Lung (tissue), 11 donors: ENCODE measurements at regions not wholly inside any gene's neighbourhood (a gene's known extent, or its start where the extent isn't known, plus 50 kb on each side); places are given as distances from the start of the nearest gene placed in this dataset.

ENCODE experiments used
- ATAC-seq: fragments of 200-7000 bp; cut with Tn5 transposase; one replicate; pipeline ENCODE4 v1.9.1; 2020; ENCODE audit warnings: moderate number of reproducible peaks; ENCODE audit not compliant: insufficient read depth, low FRiP score
- DNase-seq, 3 donors: peaks; one replicate each; pipeline ENCODE4 v3.0.0-alpha.2; 2013 to 2017
- H3K27ac ChIP-seq, 2 donors: one replicate each; pipeline ENCODE4 v1.5.1; 2013; ENCODE audit warnings: mild to moderate bottlenecking in 2 of 2, moderate library complexity in 2 of 2, control low read depth in 1 of 2, inconsistent platforms in 1 of 2, low read depth in 1 of 2, low read length in 1 of 2
- H3K27me3 ChIP-seq, 3 donors: one replicate each; pipeline ENCODE4 v1.5.1; 2013; ENCODE audit warnings: low read length in 2 of 3; ENCODE audit not compliant: control insufficient read depth in 3 of 3, insufficient read depth in 3 of 3
- H3K36me3 ChIP-seq, 4 donors: one replicate each; pipeline ENCODE4 v1.5.1; 2013; ENCODE audit warnings: low read length in 4 of 4, mild to moderate bottlenecking in 1 of 4, moderate library complexity in 1 of 4; ENCODE audit not compliant: control insufficient read depth in 4 of 4, insufficient read depth in 4 of 4
- H3K4me1 ChIP-seq, 5 donors: one replicate each; pipeline ENCODE4 v1.5.1; 2013; ENCODE audit warnings: low read length in 5 of 5, mild to moderate bottlenecking in 2 of 5, moderate library complexity in 1 of 5; ENCODE audit not compliant: control insufficient read depth in 5 of 5, insufficient read depth in 5 of 5
- H3K4me3 ChIP-seq: one replicate; pipeline ENCODE4 v1.5.1; 2013; ENCODE audit warnings: mild to moderate bottlenecking, control low read depth, moderate library complexity
- H3K9ac ChIP-seq, 2 donors: one replicate each; pipeline ENCODE4 v1.5.1; 2013; ENCODE audit warnings: low read length in 2 of 2, control low read depth in 1 of 2; ENCODE audit not compliant: insufficient read depth in 1 of 2
- H3K9me3 ChIP-seq, 4 donors: one replicate each; pipeline ENCODE4 v1.5.1; 2013; ENCODE audit warnings: low read length in 3 of 4, mild to moderate bottlenecking in 1 of 4, moderate library complexity in 1 of 4; ENCODE audit not compliant: control insufficient read depth in 4 of 4, insufficient read depth in 3 of 4
- CTCF ChIP-seq: IDR thresholded peaks from 2 replicates; pipeline ENCODE4 v1.5.1; 2012; ENCODE audit warnings: mild to moderate bottlenecking; ENCODE audit errors: control extremely low read depth, extremely low read depth
- WGBS, 2 donors: extraction: QIAGEN DNeasy Blood & Tissue Kit; methylation state at CpG; one replicate each; pipeline ENCODE4 v1.1.7; 2013; 5-methylcytosine and 5-hydroxymethylcytosine counted together
- donor health status: control.
- donor health status: control.
- donor health status: Bipolar disorder and iron deficiency.
- donor health status: healthy.
- donor health status: DM: yes; HTN: yes; CAD: no.

GRCh38 chr7:96629884-96630283, 79.8 kb downstream of the SEM1 start:
- Histone ChIP-seq H3K36me3 (no peaks in the 10 kb centered on the region), H3K27ac (no peak overlapping the region), H3K9ac (no peak overlapping the region), H3K27me3 (no peaks in the 10 kb centered on the region), H3K9me3 (no peaks in the 10 kb centered on the region), H3K4me3 (no peak overlapping the region), H3K4me1 (no peaks in the 10 kb centered on the region)
- DNase-seq (no peak), ATAC-seq (no peak)
- no peak for TF ChIP-seq CTCF
- WGBS, 2 donors, result 93 to 95% methylated on average over 2 of the region's 2 CpGs

GRCh38 chr7:96624954-96625353, 84.7 kb downstream of the SEM1 start:
- H3K9ac ChIP-seq, result no peak overlapping the region
- TF ChIP-seq CTCF, result no peak
- peaks cover 0 to 7% (median 0%) of the 10 kb centered on the region in 4 donors for H3K9me3 ChIP-seq
- H3K4me1 ChIP-seq, result no peaks in the 10 kb centered on the region
- H3K36me3 ChIP-seq, result peaks cover 0 to 3% (median 0%) of the 10 kb centered on the region in 4 donors
- ATAC-seq, result no peak
- DNase-seq, result no peak
- no peak overlapping the region for H3K27ac ChIP-seq
- no peak overlapping the region for H3K4me3 ChIP-seq
- no peaks in the 10 kb centered on the region for H3K27me3 ChIP-seq
- WGBS, 2 donors, result 47 to 57% methylated on average over 2 of the region's 2 CpGs

- no peak for TF ChIP-seq CTCF
- peaks cover 0 to 3% (median 0%) of the 10 kb centered on the region in 4 donors for H3K36me3 ChIP-seq
- no peaks in the 10 kb centered on the region for H3K4me1 ChIP-seq
- ATAC-seq (no peak), DNase-seq (no peak)
- H3K4me3 ChIP-seq, result no peak overlapping the region
- no peaks in the 10 kb centered on the region for H3K27me3 ChIP-seq
- no peak overlapping the region for H3K27ac ChIP-seq
- H3K9ac ChIP-seq, result no peak overlapping the region
- peaks cover 0 to 14% (median 0%) of the 10 kb centered on the region in 4 donors for H3K9me3 ChIP-seq
These were observed 87.7 kb downstream of the SEM1 start for GRCh38 chr7:96621932-96622331.

GRCh38 chr7:96614154-96614867, 95.3 kb downstream of the SEM1 start:
- ATAC-seq, result no peak
- H3K27me3 ChIP-seq, result no peaks in the 10 kb centered on the region
- H3K4me1 ChIP-seq, result no peaks in the 10 kb centered on the region
- DNase-seq, result no peak
- no peak overlapping the region for H3K27ac ChIP-seq
- WGBS, 2 donors, result 88 to 89% methylated on average over 5 of the region's 5 CpGs
- H3K4me3 ChIP-seq, result no peak overlapping the region
- H3K9ac ChIP-seq, result no peak overlapping the region
- no peak for TF ChIP-seq CTCF
- no peaks in the 10 kb centered on the region for H3K36me3 ChIP-seq
- peaks cover 0 to 4% (median 2%) of the 10 kb centered on the region in 4 donors for H3K9me3 ChIP-seq
